IPS DF 6.9 (cell line): ENCODE measurements at regions not wholly inside any gene's neighbourhood (a gene's known extent, or its start where the extent isn't known, plus 50 kb on each side); places are given as distances from the start of the nearest gene placed in this dataset.
"Not testable (repeated sequence)": the region's sequence is repeated elsewhere in the genome, so short reads cannot be mapped to it uniquely, and the experiment has no call there.

Source experiments
- DNase-seq: peaks from one replicate; pipeline ENCODE4 v3.0.0-alpha.2; 2013; ENCODE audit warnings: low read depth, low spot score
- H3K27ac ChIP-seq: one replicate; pipeline ENCODE4 v1.5.1; 2013; ENCODE audit warnings: low read length, control low read depth
- H3K27me3 ChIP-seq: 2 replicates; pipeline ENCODE4 v1.6.1; 2013; ENCODE audit warnings: mild to moderate bottlenecking, low read length; ENCODE audit not compliant: control insufficient read depth, insufficient read depth
- H3K36me3 ChIP-seq: 2 replicates; pipeline ENCODE4 v1.6.1; 2013; ENCODE audit warnings: low read length; ENCODE audit not compliant: control insufficient read depth, insufficient read depth
- H3K4me1 ChIP-seq: 2 replicates; pipeline ENCODE4 v1.6.1; 2013; ENCODE audit warnings: low read length; ENCODE audit not compliant: control insufficient read depth, insufficient read depth
- H3K4me3 ChIP-seq: 2 replicates; pipeline ENCODE4 v1.5.1; 2013; ENCODE audit warnings: mild to moderate bottlenecking, low read length
- H3K9me3 ChIP-seq: 2 replicates; pipeline ENCODE4 v1.6.1; 2013; ENCODE audit warnings: low read length, inconsistent platforms; ENCODE audit not compliant: control insufficient read depth, insufficient read depth
- WGBS: extraction: QIAGEN DNeasy Blood & Tissue Kit; methylation state at CpG from one replicate; pipeline ENCODE4 v1.1.7; 2013; ENCODE audit warnings: mixed read lengths, missing lambda C conversion rate; ENCODE audit not compliant: insufficient read length, insufficient coverage; 5-methylcytosine and 5-hydroxymethylcytosine counted together

DNA sequence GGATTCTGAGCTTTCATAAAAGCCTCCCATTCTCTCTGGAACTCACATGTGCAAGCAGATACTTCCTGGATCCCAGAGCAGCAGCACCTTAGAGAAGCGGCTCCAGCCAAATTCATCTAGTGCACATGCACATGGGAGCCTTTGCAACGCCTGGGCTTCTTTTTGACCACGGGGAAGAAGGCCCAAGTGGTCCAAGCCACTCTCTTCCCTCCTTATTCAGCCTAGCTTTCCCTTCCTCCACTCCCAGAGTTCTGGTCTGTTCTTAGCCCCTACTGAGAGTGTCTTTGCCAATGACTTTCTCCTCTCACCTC lies 118.7 kb downstream of the ZNF365 start:
- H3K4me1 ChIP-seq: no peaks in the 10 kb centered on the region
- H3K36me3 ChIP-seq: no peaks in the 10 kb centered on the region
- DNase-seq: no peak
- no peaks in the 10 kb centered on the region for H3K27me3 ChIP-seq
- no peaks in the 10 kb centered on the region for H3K9me3 ChIP-seq
- WGBS: no CpG with 5 or more reads among the region's 3 CpGs
- no peak overlapping the region for H3K27ac ChIP-seq
- H3K4me3 ChIP-seq: no peak overlapping the region

DNA sequence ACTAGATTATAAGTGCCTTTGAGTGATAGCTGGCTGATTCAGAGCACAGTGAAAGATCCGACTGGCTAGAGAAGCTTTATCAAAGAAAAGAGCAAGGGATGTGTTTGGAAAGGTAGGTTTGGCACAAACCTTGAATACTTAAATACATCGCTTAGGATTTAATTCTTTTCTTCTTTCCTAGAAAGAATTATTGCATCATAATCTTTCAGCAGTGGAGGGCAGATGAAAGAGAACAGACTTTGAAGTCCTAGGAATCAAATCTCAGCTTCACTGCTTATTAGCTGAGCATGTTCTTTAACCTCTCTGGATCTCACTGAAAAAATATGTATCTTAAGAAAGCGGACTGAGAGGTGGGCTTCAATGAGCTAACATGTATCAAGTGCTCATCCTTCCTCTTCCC lies 122.8 kb downstream of the ZNF365 start:
- H3K4me1 ChIP-seq: no peaks in the 10 kb centered on the region

DNA sequence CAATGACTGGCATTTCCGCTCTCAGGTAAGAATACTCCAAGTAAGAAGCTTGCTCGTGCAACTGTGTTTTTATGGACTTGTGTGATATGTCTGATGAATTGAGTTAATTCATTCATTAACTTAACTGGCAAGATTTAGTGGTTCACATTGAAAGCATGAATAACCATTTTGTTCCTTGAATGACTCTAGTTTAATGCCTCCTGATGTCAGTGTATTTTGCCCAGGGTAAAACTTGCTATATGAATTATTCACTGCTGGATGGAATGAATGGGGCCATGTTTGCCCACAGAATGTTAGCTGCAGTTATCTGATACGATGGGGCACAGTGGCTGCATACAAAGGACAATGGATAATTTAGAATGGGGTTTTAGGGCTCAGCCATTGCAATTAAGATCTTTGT lies 124.1 kb downstream of the ZNF365 start:
- Histone ChIP-seq H3K36me3 (no peaks in the 10 kb centered on the region), H3K27ac (no peak overlapping the region), H3K4me3 (no peak overlapping the region), H3K27me3 (no peaks in the 10 kb centered on the region), H3K9me3 (no peaks in the 10 kb centered on the region; the same call in 1 of the 2 replicates), H3K4me1 (no peaks in the 10 kb centered on the region)
- no CpG with 5 or more reads among the region's 3 CpGs for WGBS
- DNase-seq: no peak

More for the DNA sequence above, 122.8 kb downstream of the ZNF365 start:
- Histone ChIP-seq H3K4me3 (no peak overlapping the region), H3K36me3 (no peaks in the 10 kb centered on the region), H3K27me3 (no peaks in the 10 kb centered on the region), H3K9me3 (no peaks in the 10 kb centered on the region; the same call in 1 of the 2 replicates), H3K27ac (no peak overlapping the region)
- no peak for DNase-seq
- WGBS: no CpG with 5 or more reads among the region's 3 CpGs

DNA sequence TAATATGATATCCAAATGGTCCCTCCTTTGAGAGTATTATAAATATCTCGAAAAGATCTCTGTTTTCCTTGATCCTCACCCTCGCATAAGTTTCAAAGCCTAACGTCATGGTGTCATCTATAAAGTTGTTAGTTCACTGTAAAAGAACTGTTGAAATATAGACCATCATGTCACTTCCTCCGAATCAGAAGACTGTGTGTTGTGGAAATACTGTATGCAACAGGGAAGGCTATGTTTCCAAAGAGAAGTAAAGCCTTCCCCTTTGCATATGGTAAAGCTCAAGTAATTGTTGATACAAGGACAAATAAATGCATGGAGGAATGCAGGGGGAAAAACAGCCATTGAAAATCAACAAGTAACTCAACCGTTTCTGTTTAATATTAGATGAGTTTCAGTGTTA lies 125.9 kb downstream of the ZNF365 start:
- H3K4me1 ChIP-seq, DNase-seq, H3K4me3 ChIP-seq, H3K9me3 ChIP-seq, H3K27ac ChIP-seq, H3K36me3 ChIP-seq, H3K27me3 ChIP-seq: not testable (repeated sequence)
- no CpG with 5 or more reads among the region's 5 CpGs for WGBS

DNA sequence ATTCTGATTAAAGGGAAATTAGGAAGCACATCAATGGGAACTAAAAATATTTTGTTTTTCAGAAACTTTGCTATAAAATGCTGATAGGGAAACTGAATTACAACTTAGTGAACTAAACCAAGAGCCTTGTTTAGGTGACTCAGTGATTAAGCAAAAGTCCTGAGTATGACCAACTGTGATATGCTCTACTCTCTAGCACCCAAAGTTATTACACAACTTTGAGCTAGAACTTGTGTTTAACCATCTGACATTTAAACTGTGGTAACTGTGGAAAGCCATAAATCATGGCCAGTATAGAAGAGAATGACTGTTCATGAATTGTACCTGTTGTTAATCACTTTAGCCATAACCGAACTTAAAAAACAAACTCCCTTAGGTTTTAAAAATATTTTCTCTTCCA lies 127.4 kb downstream of the ZNF365 start:
- no peak for DNase-seq
- H3K36me3 ChIP-seq: no peaks in the 10 kb centered on the region
- 100% methylated on average over 1 of the region's 1 CpG for WGBS

GRCh38 chr10:62502995-62503613 lies 128.9 kb downstream of the ZNF365 start:
- WGBS: no CpG with 5 or more reads among the region's 4 CpGs
- Histone ChIP-seq H3K27me3 (no peaks in the 10 kb centered on the region), H3K9me3 (no peaks in the 10 kb centered on the region; the same call in 1 of the 2 replicates), H3K4me3 (no peak overlapping the region), H3K4me1 (no peaks in the 10 kb centered on the region), H3K27ac (no peak overlapping the region), H3K36me3 (no peaks in the 10 kb centered on the region)
- DNase-seq: no peak

More for the DNA sequence above, 127.4 kb downstream of the ZNF365 start:
- Histone ChIP-seq H3K9me3 (no peaks in the 10 kb centered on the region; the same call in 1 of the 2 replicates), H3K27ac (no peak overlapping the region), H3K4me3 (no peak overlapping the region), H3K27me3 (no peaks in the 10 kb centered on the region), H3K4me1 (no peaks in the 10 kb centered on the region)

DNA sequence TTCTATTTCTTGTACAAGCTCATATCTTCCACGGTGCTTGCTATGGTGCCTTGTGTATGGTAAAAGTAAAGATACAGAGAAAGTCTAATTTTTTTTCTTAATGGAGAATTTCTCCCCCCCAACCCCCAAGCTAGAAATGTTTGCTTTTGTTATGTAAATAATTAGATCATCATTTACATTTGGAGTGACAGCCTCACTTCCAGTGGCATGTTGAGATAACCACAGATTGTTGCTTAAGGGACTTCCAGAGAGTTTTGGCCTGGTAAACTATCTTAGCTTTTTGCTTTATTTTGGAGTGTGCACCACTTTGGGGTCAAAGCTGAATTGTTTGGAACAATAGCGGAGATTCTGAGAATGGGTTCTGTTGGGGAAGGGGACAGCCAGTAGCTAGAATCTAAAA lies 129.7 kb downstream of the ZNF365 start:
- WGBS: no CpG with 5 or more reads among the region's 2 CpGs
- Histone ChIP-seq H3K27ac (no peak overlapping the region), H3K27me3 (no peaks in the 10 kb centered on the region), H3K9me3 (no peaks in the 10 kb centered on the region; the same call in 1 of the 2 replicates), H3K4me1 (no peaks in the 10 kb centered on the region), H3K36me3 (no peaks in the 10 kb centered on the region), H3K4me3 (no peak overlapping the region)
- no peak for DNase-seq

GRCh38 chr10:62506371-62506770 lies 132.2 kb downstream of the ZNF365 start:
- Histone ChIP-seq H3K4me3 (no peak overlapping the region), H3K4me1 (no peaks in the 10 kb centered on the region), H3K9me3 (no peaks in the 10 kb centered on the region), H3K27me3 (no peaks in the 10 kb centered on the region), H3K36me3 (no peaks in the 10 kb centered on the region), H3K27ac (no peak overlapping the region)
- no CpG with 5 or more reads among the region's 3 CpGs for WGBS
- DNase-seq: no peak

DNA sequence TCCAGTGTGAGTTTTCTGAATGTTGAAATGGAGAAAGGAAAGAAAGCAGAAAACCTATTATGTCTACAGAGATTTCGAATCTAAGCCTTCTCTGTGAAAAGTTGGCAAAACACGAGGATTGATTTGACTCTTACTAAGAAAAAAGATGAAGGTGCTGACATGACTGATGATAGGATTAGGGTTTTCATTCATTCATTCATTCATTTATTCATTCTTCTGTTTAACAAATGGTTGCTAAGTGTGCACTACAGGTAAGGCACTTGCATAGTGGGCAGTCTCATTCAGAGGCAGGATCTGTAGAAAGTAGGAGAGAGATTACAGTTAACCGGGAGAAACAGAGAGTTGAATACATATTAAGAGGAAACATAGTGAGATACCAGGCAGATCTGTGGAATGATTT lies 137.1 kb downstream of the ZNF365 start:
- no peaks in the 10 kb centered on the region for H3K27me3 ChIP-seq
- no peaks in the 10 kb centered on the region for H3K9me3 ChIP-seq
- H3K27ac ChIP-seq: no peak overlapping the region
- no peaks in the 10 kb centered on the region for H3K4me1 ChIP-seq
- H3K4me3 ChIP-seq: no peak overlapping the region
- DNase-seq: no peak
- H3K36me3 ChIP-seq: no peaks in the 10 kb centered on the region
- no CpG with 5 or more reads among the region's 3 CpGs for WGBS

DNA sequence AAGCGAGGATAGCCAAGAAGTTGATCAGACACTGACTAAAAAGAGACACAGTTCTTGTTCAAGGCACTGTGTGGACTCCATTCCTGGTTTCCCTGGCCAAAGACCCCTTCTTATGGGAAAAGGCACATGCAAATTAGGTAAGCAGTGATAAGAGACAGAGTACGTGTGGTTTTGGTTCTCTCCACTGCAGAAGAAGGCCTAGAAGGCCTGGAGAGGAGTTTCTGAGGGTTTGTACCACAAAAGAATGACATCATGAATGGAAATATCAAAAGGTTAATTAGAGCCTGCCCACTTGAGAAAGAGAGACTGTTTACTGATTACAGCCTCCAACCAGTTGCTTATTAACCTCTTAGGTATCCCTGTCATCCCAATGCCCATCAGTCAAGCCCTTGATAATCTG lies 137.5 kb downstream of the ZNF365 start:
- Histone ChIP-seq H3K9me3 (no peaks in the 10 kb centered on the region), H3K4me1 (no peaks in the 10 kb centered on the region), H3K27ac (no peak overlapping the region), H3K36me3 (no peaks in the 10 kb centered on the region), H3K27me3 (no peaks in the 10 kb centered on the region), H3K4me3 (no peak overlapping the region)
- no CpG with 5 or more reads among the region's 2 CpGs for WGBS
- no peak for DNase-seq

GRCh38 chr10:62512732-62513475 lies 138.7 kb downstream of the ZNF365 start:
- no peaks in the 10 kb centered on the region for H3K4me1 ChIP-seq
- WGBS: no CpG with 5 or more reads among the region's 5 CpGs
- no peak overlapping the region for H3K4me3 ChIP-seq
- H3K27ac ChIP-seq: no peak overlapping the region
- H3K9me3 ChIP-seq: no peaks in the 10 kb centered on the region
- H3K36me3 ChIP-seq: no peaks in the 10 kb centered on the region
- H3K27me3 ChIP-seq: no peaks in the 10 kb centered on the region
- DNase-seq: no peak
